RWPE2 (cell line): ENCODE measurements at regions not wholly inside any gene's neighbourhood (a gene's known extent, or its start where the extent isn't known, plus 50 kb on each side); places are given as distances from the start of the nearest gene placed in this dataset.

ENCODE experiments used
- ATAC-seq: fragments of 200-7000 bp; cut with Tn5 transposase; 3 replicates; pipeline ENCODE4 v1.9.1; 2021; ENCODE audit warnings: low read depth
- DNase-seq: peaks from one replicate; pipeline ENCODE4 v3.0.0-alpha.2; 2020; ENCODE audit warnings: low spot score
- H3K27ac ChIP-seq: fragments of 450-650 bp; 2 replicates; pipeline ENCODE4 v1.5.1; 2017; ENCODE audit warnings: mild to moderate bottlenecking; ENCODE audit not compliant: poor library complexity, severe bottlenecking
- H3K27me3 ChIP-seq: fragments of 250-450 bp; sonication (Bioruptor Pico); 2 replicates; pipeline ENCODE4 v1.5.1; 2021; ENCODE audit warnings: mild to moderate bottlenecking, moderate library complexity; ENCODE audit not compliant: insufficient read depth, poor library complexity, severe bottlenecking
- H3K36me3 ChIP-seq: fragments of 250-450 bp; sonication (Bioruptor Pico); 2 replicates; pipeline ENCODE4 v1.5.1; 2020; ENCODE audit warnings: low read depth, mild to moderate bottlenecking, moderate library complexity
- H3K4me1 ChIP-seq: fragments of 250-450 bp; sonication (Bioruptor Pico); 2 replicates; pipeline ENCODE4 v1.5.1; 2021; ENCODE audit warnings: mild to moderate bottlenecking, moderate library complexity; ENCODE audit not compliant: insufficient read depth, poor library complexity, severe bottlenecking
- H3K4me3 ChIP-seq: fragments of 250-450 bp; sonication (Bioruptor Pico); 2 replicates; pipeline ENCODE4 v1.5.1; 2021; ENCODE audit warnings: mild to moderate bottlenecking, moderate library complexity; ENCODE audit not compliant: severe bottlenecking
- H3K9me3 ChIP-seq: fragments of 250-450 bp; sonication (Bioruptor Pico); 2 replicates; pipeline ENCODE4 v1.5.1; 2021; ENCODE audit warnings: mild to moderate bottlenecking, moderate library complexity; ENCODE audit not compliant: severe bottlenecking
- CTCF ChIP-seq: fragments of 450-650 bp; IDR thresholded peaks from one replicate; pipeline ENCODE4 v1.5.1; 2017; ENCODE audit warnings: mild to moderate bottlenecking, moderate library complexity; ENCODE audit not compliant: poor library complexity, severe bottlenecking

GRCh38 chr3:154780263-154780662 is 299.9 kb upstream of the MME start:
- ATAC-seq = no peak
- no peak overlapping the region for H3K27ac ChIP-seq
- no peaks in the 10 kb centered on the region for H3K9me3 ChIP-seq
- no peak overlapping the region for H3K4me3 ChIP-seq
- no peak for DNase-seq
- H3K4me1 ChIP-seq = no peaks in the 10 kb centered on the region
- no peak for TF ChIP-seq CTCF
- H3K27me3 ChIP-seq = no peaks in the 10 kb centered on the region
- H3K36me3 ChIP-seq = no peaks in the 10 kb centered on the region

GRCh38 chr3:154779571-154779970 is 300.5 kb upstream of the MME start:
- DNase-seq (no peak), ATAC-seq (peak; percentile 86)
- Histone ChIP-seq H3K36me3 (no peaks in the 10 kb centered on the region), H3K4me1 (no peaks in the 10 kb centered on the region), H3K4me3 (no peak overlapping the region), H3K9me3 (no peaks in the 10 kb centered on the region), H3K27ac (no peak overlapping the region), H3K27me3 (no peaks in the 10 kb centered on the region)
- no peak for TF ChIP-seq CTCF

GRCh38 chr3:154778057-154778456 is 302.1 kb upstream of the MME start:
- TF ChIP-seq CTCF = no peak
- Histone ChIP-seq H3K9me3 (no peaks in the 10 kb centered on the region), H3K27me3 (no peaks in the 10 kb centered on the region), H3K36me3 (no peaks in the 10 kb centered on the region), H3K27ac (no peak overlapping the region), H3K4me1 (no peaks in the 10 kb centered on the region), H3K4me3 (no peak overlapping the region)
- DNase-seq = no peak
- ATAC-seq = no peak

- no peak for TF ChIP-seq CTCF
- Histone ChIP-seq H3K9me3 (no peaks in the 10 kb centered on the region), H3K4me1 (no peaks in the 10 kb centered on the region), H3K27me3 (no peaks in the 10 kb centered on the region), H3K27ac (no peak overlapping the region), H3K36me3 (no peaks in the 10 kb centered on the region), H3K4me3 (no peak overlapping the region)
- DNase-seq = no peak
- no peak for ATAC-seq
Measured at GRCh38 chr3:154776549-154777225, 303.4 kb upstream of the MME start.

GRCh38 chr3:154775821-154776548 is 304.1 kb upstream of the MME start:
- ATAC-seq = no peak
- H3K27me3 ChIP-seq = no peaks in the 10 kb centered on the region
- H3K27ac ChIP-seq = no peak overlapping the region
- no peaks in the 10 kb centered on the region for H3K4me1 ChIP-seq
- no peak for DNase-seq
- TF ChIP-seq CTCF = no peak
- no peak overlapping the region for H3K4me3 ChIP-seq
- no peaks in the 10 kb centered on the region for H3K36me3 ChIP-seq
- no peaks in the 10 kb centered on the region for H3K9me3 ChIP-seq
